Keratinocyte (primary cell): ENCODE measurements at regions not wholly inside any gene's neighbourhood (a gene's known extent, or its start where the extent isn't known, plus 50 kb on each side); places are given as distances from the start of the nearest gene placed in this dataset.

ENCODE experiments used
- EZH2 ChIP-seq: IDR thresholded peaks from one replicate; pipeline ENCODE4 v1.6.1; 2012; ENCODE audit warnings: inconsistent platforms, mild to moderate bottlenecking, low read length, moderate library complexity
- TF ChIP-seq, protein P1 (sequence below), 3 experiments: IDR thresholded peaks in 1 of 3; conservative IDR thresholded peaks in 1 of 3; optimal IDR thresholded peaks in 1 of 3; 2 replicates in 2 of 3; 3 replicates in 1 of 3; pipeline versions ENCODE3 to v1.5.1; 2011; ENCODE audit warnings: low read length in 3 of 3, mild to moderate bottlenecking in 3 of 3, moderate library complexity in 2 of 3, control low read depth in 1 of 3, inconsistent platforms in 1 of 3; ENCODE audit not compliant: insufficient read depth in 2 of 3; ENCODE audit errors: extremely low read depth in 1 of 3

DNA sequence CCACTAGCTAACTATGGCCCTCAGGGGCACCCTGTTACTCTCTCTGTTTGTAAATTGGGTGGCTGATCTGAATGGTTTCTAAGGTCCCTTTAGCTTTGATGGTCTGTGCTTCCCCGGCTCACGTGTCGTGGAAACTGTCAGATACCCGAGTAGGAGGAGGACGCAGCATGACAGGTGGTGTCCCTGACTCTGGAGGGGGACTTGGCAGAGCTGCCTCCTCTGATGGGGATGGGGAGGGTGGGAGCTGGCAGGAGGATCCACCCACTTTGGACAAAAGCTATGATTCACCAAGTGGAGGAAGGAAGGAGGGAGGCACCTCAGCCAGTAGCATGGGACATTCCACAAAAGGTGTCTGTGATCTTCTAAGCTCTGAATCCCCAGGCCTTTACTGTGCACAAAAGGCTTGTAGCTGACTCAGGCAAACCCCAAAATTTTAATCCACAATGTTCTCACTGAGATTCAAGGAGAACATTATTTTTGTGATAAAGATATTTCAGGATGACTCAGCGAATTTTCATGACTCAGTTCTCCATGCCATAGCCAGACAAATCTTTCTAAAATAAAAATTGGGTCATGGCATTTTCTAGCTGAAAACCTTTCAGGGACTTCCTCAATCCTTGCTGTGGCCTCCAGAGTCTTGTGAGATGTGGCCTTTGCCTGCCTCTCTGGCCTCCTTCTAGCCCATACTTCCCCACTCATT is 131.0 kb upstream of the BRINP1 start:
- TF ChIP-seq, protein P1, sequence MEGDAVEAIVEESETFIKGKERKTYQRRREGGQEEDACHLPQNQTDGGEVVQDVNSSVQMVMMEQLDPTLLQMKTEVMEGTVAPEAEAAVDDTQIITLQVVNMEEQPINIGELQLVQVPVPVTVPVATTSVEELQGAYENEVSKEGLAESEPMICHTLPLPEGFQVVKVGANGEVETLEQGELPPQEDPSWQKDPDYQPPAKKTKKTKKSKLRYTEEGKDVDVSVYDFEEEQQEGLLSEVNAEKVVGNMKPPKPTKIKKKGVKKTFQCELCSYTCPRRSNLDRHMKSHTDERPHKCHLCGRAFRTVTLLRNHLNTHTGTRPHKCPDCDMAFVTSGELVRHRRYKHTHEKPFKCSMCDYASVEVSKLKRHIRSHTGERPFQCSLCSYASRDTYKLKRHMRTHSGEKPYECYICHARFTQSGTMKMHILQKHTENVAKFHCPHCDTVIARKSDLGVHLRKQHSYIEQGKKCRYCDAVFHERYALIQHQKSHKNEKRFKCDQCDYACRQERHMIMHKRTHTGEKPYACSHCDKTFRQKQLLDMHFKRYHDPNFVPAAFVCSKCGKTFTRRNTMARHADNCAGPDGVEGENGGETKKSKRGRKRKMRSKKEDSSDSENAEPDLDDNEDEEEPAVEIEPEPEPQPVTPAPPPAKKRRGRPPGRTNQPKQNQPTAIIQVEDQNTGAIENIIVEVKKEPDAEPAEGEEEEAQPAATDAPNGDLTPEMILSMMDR (optimal IDR thresholded peaks at IDR 0.05 in 1 of 3, IDR thresholded peaks at IDR 0.05 in 1 of 3, conservative IDR thresholded peaks at IDR 0.05 in 1 of 3; ENCODE audit: extremely low read depth in 1 of 3, insufficient read depth in 2 of 3, low read length in 3 of 3) = no peak
- TF ChIP-seq EZH2 = no peak
